Omental fat pad (tissue), 3 donors: ENCODE measurements at regions not wholly inside any gene's neighbourhood (a gene's known extent, or its start where the extent isn't known, plus 50 kb on each side); places are given as distances from the start of the nearest gene placed in this dataset.

Experiments
- ATAC-seq: fragments of 150-250 bp; one replicate; pipeline ENCODE4 v1.9.1; 2016; ENCODE audit warnings: mild to moderate bottlenecking, moderate library complexity; ENCODE audit not compliant: low FRiP score
- DNase-seq: peaks from one replicate; pipeline ENCODE4 v3.0.0-alpha.2; 2019; ENCODE audit warnings: low spot score
- CTCF ChIP-seq, 3 donors: fragments of 450-650 bp; IDR thresholded peaks; one replicate each; pipeline ENCODE4 v1.5.1; 2016 to 2017; ENCODE audit warnings: antibody characterized with exemption in 3 of 3, mild to moderate bottlenecking in 3 of 3, moderate library complexity in 2 of 3

- DNase-seq (no peak), ATAC-seq (no peak)
- TF ChIP-seq CTCF (IDR thresholded peaks at IDR 0.05) = no peak
These were observed 374.1 kb upstream of the IRX4 start for GRCh38 chr5:2256691-2257280.

- ATAC-seq (no peak), DNase-seq (no peak)
These were observed 373.4 kb upstream of the IRX4 start for GRCh38 chr5:2255915-2256690.

GRCh38 chr5:2254880-2255750, 372.4 kb upstream of the IRX4 start:
- TF ChIP-seq CTCF (IDR thresholded peaks at IDR 0.05) = no peak
- DNase-seq (no peak), ATAC-seq (no peak)

More at GRCh38 chr5:2255915-2256690, 373.4 kb upstream of the IRX4 start:
- no peak for TF ChIP-seq CTCF (IDR thresholded peaks at IDR 0.05)

GRCh38 chr5:2254406-2254805, 371.7 kb upstream of the IRX4 start:
- no peak for DNase-seq
- no peak for TF ChIP-seq CTCF (IDR thresholded peaks at IDR 0.05)
- no peak for ATAC-seq

- no peak for ATAC-seq
- no peak for DNase-seq
These were observed 370.6 kb upstream of the IRX4 start for GRCh38 chr5:2253040-2253975.

More at GRCh38 chr5:2253040-2253975, 370.6 kb upstream of the IRX4 start:
- TF ChIP-seq CTCF (IDR thresholded peaks at IDR 0.05) = no peak
